ENCODE measurements at regions not wholly inside any gene's neighbourhood (a gene's known extent, or its start where the extent isn't known, plus 50 kb on each side); places are given as distances from the start of the nearest gene placed in this dataset.

DNA sequence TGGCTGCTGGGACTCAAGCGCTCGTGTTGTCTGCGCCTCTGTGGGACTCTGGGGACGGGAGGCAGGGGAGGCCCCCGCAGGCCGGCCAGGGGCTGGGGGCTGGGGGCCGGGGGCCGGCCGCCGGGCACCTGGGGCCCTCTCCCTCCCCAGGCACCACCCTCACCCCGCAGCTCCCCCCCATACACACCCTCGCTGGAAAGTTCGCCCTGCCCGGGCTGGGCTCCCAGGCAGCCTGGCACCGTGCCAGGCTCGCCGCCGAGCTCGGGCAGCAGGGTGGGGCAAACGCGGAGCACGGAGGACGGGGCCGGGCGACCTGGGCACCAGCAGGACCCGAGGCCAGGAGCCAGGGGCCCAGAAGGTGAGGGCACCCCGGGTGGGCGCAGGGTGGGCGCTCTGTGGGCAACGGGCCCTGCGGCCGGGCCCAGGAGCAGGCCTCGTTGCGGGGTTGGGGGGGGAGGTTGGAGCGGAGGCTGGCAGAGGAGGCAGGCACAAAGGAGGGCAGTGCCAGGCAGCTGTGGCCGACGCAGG lies 76.7 kb upstream of the WNT7B start:
- peak overlapping the region; percentile 94 for H3K27ac ChIP-seq (ENCODE audit: low read depth, low read length)
- no peaks in the 10 kb centered on the region for H3K27me3 ChIP-seq (ENCODE audit: control insufficient read depth in 5 of 5, insufficient read depth in 4 of 5, low read length in 5 of 5)
- H3K9ac ChIP-seq (ENCODE audit: low read length in 5 of 5): peak overlapping the region in 4 of 5 donors; percentile 82 to 87 (median 85)
- H3K36me3 ChIP-seq (ENCODE audit: control insufficient read depth in 5 of 5, insufficient read depth in 5 of 5, low read length in 5 of 5): peaks cover 0 to 16% (median 12%) of the 10 kb centered on the region in 5 donors
- peaks cover 17 to 86% (median 85%) of the 10 kb centered on the region in 5 donors for H3K4me1 ChIP-seq (ENCODE audit: control insufficient read depth in 5 of 5, insufficient read depth in 5 of 5, low read length in 5 of 5)
- H3K9me3 ChIP-seq (ENCODE audit: control insufficient read depth in 5 of 5, low read length in 5 of 5): no peaks in the 10 kb centered on the region
- H3K4me3 ChIP-seq (ENCODE audit: low read depth in 1 of 5, low read length in 5 of 5): peak overlapping the region in 4 of 5 donors; percentile 69 to 82 (median 78)

GRCh38 chr22:46054091-46055073 lies 77.4 kb upstream of the WNT7B start:
- peak overlapping the region; percentile 59 to 85 (median 82) for H3K9ac ChIP-seq (ENCODE audit: low read length in 5 of 5)
- peak overlapping the region; percentile 69 to 82 (median 77) for H3K4me3 ChIP-seq (ENCODE audit: low read depth in 1 of 5, low read length in 5 of 5)
- no peaks in the 10 kb centered on the region for H3K27me3 ChIP-seq (ENCODE audit: control insufficient read depth in 5 of 5, insufficient read depth in 4 of 5, low read length in 5 of 5)
- H3K4me1 ChIP-seq (ENCODE audit: control insufficient read depth in 5 of 5, insufficient read depth in 5 of 5, low read length in 5 of 5): peaks cover 17 to 90% (median 86%) of the 10 kb centered on the region in 5 donors
- H3K27ac ChIP-seq (ENCODE audit: low read depth, low read length): peak overlapping the region; percentile 98
- H3K36me3 ChIP-seq (ENCODE audit: control insufficient read depth in 5 of 5, insufficient read depth in 5 of 5, low read length in 5 of 5): peaks cover 0 to 16% (median 12%) of the 10 kb centered on the region in 5 donors
- no peaks in the 10 kb centered on the region for H3K9me3 ChIP-seq (ENCODE audit: control insufficient read depth in 5 of 5, low read length in 5 of 5)

DNA sequence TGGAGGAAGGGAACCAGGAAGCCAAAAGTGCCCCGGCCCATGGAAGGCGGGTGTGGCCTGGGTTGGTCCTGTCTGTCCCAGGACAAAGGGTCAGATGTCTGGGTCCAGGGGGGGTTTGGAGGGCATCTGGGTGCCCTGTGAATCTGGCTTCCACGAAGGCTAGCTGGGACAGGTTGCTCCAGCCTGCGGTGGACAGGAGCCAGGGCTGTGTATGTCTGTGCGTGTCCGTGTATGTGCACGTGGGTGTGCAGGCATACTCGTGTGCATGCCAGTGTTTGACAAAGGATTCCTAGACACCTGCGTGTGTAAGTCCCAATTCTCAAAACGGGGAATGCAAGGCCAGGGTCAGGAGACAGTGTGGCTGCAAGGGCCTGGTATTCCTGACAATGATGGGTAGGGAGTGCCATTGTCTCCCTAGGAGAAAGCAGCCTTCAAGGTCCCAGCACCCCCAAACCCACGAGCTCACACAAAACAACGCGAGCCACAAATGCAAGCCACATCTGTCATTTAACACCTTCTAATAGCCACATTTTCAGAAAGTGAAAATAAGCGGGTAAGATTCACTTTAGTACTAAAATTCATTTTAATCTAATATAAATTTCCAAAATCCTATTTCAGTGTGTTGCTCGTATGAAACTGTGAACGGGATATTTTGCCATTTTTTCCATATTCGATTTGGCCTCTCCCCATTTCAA lies 78.4 kb upstream of the WNT7B start:
- H3K27me3 ChIP-seq (ENCODE audit: control insufficient read depth in 5 of 5, insufficient read depth in 4 of 5, low read length in 5 of 5): no peaks in the 10 kb centered on the region
- no peaks in the 10 kb centered on the region for H3K9me3 ChIP-seq (ENCODE audit: control insufficient read depth in 5 of 5, low read length in 5 of 5)
- peak overlapping the region; percentile 98 for H3K27ac ChIP-seq (ENCODE audit: low read depth, low read length)
- peaks cover 17 to 87% (median 85%) of the 10 kb centered on the region in 5 donors for H3K4me1 ChIP-seq (ENCODE audit: control insufficient read depth in 5 of 5, insufficient read depth in 5 of 5, low read length in 5 of 5)
- peak overlapping the region; percentile 64 to 85 (median 77) for H3K9ac ChIP-seq (ENCODE audit: low read length in 5 of 5)
- H3K4me3 ChIP-seq (ENCODE audit: low read depth in 1 of 5, low read length in 5 of 5): peak overlapping the region; percentile 66 to 82 (median 77)
- peaks cover 0 to 10% (median 6%) of the 10 kb centered on the region in 5 donors for H3K36me3 ChIP-seq (ENCODE audit: control insufficient read depth in 5 of 5, insufficient read depth in 5 of 5, low read length in 5 of 5)

DNA sequence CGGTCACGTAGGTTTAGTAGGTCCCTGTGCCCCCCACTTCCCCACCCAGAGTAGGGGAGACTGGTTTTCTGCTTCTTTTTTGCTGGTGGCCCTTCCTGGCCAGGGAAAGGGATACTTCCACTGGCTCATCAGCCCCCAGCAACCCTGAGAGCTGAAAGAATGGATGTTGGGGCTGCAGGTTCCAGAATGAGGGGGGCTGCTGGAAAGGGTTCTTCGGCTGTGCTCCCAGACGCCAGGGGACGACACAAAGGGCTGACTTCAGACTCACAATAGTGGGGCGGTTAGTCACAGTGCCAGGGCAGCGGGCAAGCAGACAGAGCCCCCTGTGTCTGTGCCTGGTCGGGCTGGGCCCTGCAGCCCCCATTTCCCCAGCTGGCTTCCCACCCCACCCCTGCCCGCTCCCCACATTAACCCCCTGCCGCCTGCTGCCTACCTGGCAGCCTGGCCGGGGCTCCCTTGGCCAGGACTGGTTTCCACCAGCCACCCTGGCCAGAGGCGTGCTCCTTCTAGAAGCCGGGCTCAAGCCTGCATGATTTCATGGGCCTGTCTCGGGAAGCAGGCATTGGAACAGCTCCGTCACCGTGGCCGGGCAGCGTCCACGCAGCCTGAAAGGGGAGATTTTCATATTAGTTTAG lies 79.1 kb upstream of the WNT7B start:
- peak overlapping the region; percentile 40 to 77 (median 66) for H3K4me3 ChIP-seq (ENCODE audit: low read depth in 1 of 5, low read length in 5 of 5)
- peak overlapping the region; percentile 98 for H3K27ac ChIP-seq (ENCODE audit: low read depth, low read length)
- H3K36me3 ChIP-seq (ENCODE audit: control insufficient read depth in 5 of 5, insufficient read depth in 5 of 5, low read length in 5 of 5): peaks cover 0 to 6% (median 3%) of the 10 kb centered on the region in 5 donors
- H3K27me3 ChIP-seq (ENCODE audit: control insufficient read depth in 5 of 5, insufficient read depth in 4 of 5, low read length in 5 of 5): no peaks in the 10 kb centered on the region
- no peaks in the 10 kb centered on the region for H3K9me3 ChIP-seq (ENCODE audit: control insufficient read depth in 5 of 5, low read length in 5 of 5)
- peaks cover 17 to 86% (median 78%) of the 10 kb centered on the region in 5 donors for H3K4me1 ChIP-seq (ENCODE audit: control insufficient read depth in 5 of 5, insufficient read depth in 5 of 5, low read length in 5 of 5)
- peak overlapping the region; percentile 62 to 85 (median 66) for H3K9ac ChIP-seq (ENCODE audit: low read length in 5 of 5)

DNA sequence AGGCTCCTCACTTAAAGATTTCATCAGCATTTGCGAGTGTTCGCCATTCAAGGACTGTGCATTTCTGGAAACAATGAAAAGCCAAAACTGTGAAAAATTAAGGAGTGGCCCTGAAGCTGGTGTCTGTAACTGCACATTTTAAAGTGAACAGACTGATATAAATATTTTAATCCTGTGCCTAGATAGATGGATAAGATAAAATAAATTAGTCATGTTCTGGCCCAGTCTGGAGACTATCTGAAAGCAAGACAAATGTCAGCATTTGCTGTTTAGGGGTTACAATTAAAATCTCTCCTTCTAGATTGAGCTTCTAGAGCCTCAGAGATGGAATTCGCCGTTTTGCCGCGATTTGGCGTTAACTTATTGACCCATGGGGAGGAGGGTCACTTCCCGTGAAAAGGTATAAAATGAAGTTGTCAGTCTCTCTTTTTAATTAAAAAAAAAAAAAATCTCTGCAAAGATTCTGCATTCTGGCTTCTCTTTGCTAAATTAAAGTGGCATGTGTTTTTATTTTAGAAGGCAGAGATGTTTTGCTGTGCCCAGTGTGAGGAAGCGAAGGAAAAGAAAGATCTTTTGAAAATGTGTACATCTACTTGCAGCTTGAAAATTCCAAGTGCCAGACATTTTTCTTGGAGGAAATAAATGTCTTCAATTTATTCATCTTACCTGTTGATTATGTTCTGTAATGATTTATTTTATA lies 79.7 kb upstream of the WNT7B start:
- peaks cover 14 to 80% (median 72%) of the 10 kb centered on the region in 5 donors for H3K4me1 ChIP-seq (ENCODE audit: control insufficient read depth in 5 of 5, insufficient read depth in 5 of 5, low read length in 5 of 5)
- H3K27ac ChIP-seq (ENCODE audit: low read depth, low read length): peak overlapping the region; percentile 98
- no peaks in the 10 kb centered on the region for H3K36me3 ChIP-seq (ENCODE audit: control insufficient read depth in 5 of 5, insufficient read depth in 5 of 5, low read length in 5 of 5)
- no peaks in the 10 kb centered on the region for H3K9me3 ChIP-seq (ENCODE audit: control insufficient read depth in 5 of 5, low read length in 5 of 5)
- H3K9ac ChIP-seq (ENCODE audit: low read length in 5 of 5): peak overlapping the region; percentile 62 to 85 (median 71)
- no peaks in the 10 kb centered on the region for H3K27me3 ChIP-seq (ENCODE audit: control insufficient read depth in 5 of 5, insufficient read depth in 4 of 5, low read length in 5 of 5)
- peak overlapping the region; percentile 40 to 77 (median 53) for H3K4me3 ChIP-seq (ENCODE audit: low read depth in 1 of 5, low read length in 5 of 5)

GRCh38 chr22:46057246-46058090 lies 80.5 kb upstream of the WNT7B start:
- Histone ChIP-seq H3K27ac (ENCODE audit: low read depth, low read length) (peak overlapping the region; percentile 98), H3K4me1 (ENCODE audit: control insufficient read depth in 5 of 5, insufficient read depth in 5 of 5, low read length in 5 of 5) (peaks cover 13 to 75% (median 70%) of the 10 kb centered on the region in 5 donors), H3K9me3 (ENCODE audit: control insufficient read depth in 5 of 5, low read length in 5 of 5) (no peaks in the 10 kb centered on the region), H3K9ac (ENCODE audit: low read length in 5 of 5) (peak overlapping the region; percentile 31 to 85 (median 71)), H3K27me3 (ENCODE audit: control insufficient read depth in 5 of 5, insufficient read depth in 4 of 5, low read length in 5 of 5) (no peaks in the 10 kb centered on the region), H3K36me3 (ENCODE audit: control insufficient read depth in 5 of 5, insufficient read depth in 5 of 5, low read length in 5 of 5) (peaks cover 0 to 5% (median 0%) of the 10 kb centered on the region in 5 donors), H3K4me3 (ENCODE audit: low read depth in 1 of 5, low read length in 5 of 5) (peak overlapping the region; percentile 20 to 66 (median 49))

DNA sequence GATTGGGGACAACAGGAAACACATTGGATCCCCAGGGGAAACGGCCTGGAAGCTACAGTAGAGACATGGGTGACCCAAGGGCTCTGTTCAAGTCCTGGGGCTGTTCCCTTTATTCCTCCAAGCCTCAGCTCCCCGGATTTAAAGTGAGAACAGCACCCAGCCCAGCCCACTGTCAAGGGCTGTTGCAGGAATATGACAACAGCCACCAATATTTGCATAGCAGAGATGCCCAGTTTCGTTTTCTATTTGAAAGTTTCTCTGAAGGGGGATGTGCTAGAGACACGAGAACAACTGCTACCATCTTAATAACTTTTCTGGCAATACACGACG lies 81.1 kb upstream of the WNT7B start:
- Histone ChIP-seq H3K27ac (ENCODE audit: low read depth, low read length) (peak overlapping the region; percentile 98), H3K36me3 (ENCODE audit: control insufficient read depth in 5 of 5, insufficient read depth in 5 of 5, low read length in 5 of 5) (peaks cover 0 to 5% (median 0%) of the 10 kb centered on the region in 5 donors), H3K9ac (ENCODE audit: low read length in 5 of 5) (peak overlapping the region; percentile 31 to 85 (median 59)), H3K4me1 (ENCODE audit: control insufficient read depth in 5 of 5, insufficient read depth in 5 of 5, low read length in 5 of 5) (peaks cover 9 to 75% (median 70%) of the 10 kb centered on the region in 5 donors), H3K4me3 (ENCODE audit: low read depth in 1 of 5, low read length in 5 of 5) (peak overlapping the region; percentile 20 to 66 (median 49)), H3K27me3 (ENCODE audit: control insufficient read depth in 5 of 5, insufficient read depth in 4 of 5, low read length in 5 of 5) (no peaks in the 10 kb centered on the region), H3K9me3 (ENCODE audit: control insufficient read depth in 5 of 5, low read length in 5 of 5) (no peaks in the 10 kb centered on the region)

DNA sequence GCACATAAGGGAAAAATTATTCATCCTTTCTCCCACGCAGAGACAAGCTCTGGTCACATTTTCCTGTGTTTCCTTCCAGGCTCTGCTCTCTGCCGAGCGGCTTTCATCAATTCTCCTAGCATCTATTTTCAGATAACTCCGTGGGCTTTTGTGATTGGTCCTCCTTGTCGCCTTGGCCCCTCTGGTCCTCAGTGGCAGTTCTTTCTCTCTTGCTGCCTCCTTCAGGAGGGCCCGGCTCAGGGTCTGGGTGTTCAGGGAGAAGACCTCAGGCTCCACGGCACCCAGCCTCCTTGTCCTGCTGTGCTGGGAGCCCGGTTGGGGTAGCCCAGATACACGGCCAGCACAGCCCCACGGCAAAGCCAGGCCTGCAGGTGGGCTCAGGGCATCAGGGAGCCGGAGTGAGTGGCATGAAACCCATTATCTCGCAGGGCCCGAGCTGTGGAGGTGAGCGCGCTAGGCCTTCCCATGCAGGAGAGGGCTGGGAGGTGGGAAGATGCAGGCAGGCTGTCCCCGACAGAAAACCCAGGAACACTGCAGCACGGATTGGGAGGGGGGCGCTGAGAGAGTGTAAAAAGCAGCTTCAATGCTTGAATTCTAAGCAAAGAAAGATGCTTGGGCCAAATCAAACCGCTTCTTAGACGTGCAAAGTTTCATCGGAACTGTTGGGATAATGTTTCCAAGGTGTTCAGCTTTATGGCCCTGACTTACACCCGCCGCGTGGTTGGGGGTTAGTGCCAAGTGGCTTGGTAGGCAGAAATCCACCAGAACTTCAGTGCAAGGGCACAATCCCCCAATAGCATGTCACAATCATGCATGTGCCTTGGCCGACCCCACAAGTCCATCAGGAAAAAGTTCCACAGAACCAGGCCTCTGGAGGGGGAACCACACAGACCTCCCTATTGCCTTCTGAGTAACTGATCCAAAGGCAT lies 81.9 kb upstream of the WNT7B start:
- Histone ChIP-seq H3K27ac (ENCODE audit: low read depth, low read length) (peak overlapping the region; percentile 98), H3K36me3 (ENCODE audit: control insufficient read depth in 5 of 5, insufficient read depth in 5 of 5, low read length in 5 of 5) (peaks cover 0 to 5% (median 0%) of the 10 kb centered on the region in 5 donors), H3K4me3 (ENCODE audit: low read depth in 1 of 5, low read length in 5 of 5) (peak overlapping the region; percentile 39 to 66 (median 49)), H3K9me3 (ENCODE audit: control insufficient read depth in 5 of 5, low read length in 5 of 5) (no peaks in the 10 kb centered on the region), H3K27me3 (ENCODE audit: control insufficient read depth in 5 of 5, insufficient read depth in 4 of 5, low read length in 5 of 5) (no peaks in the 10 kb centered on the region), H3K9ac (ENCODE audit: low read length in 5 of 5) (peak overlapping the region; percentile 31 to 85 (median 50)), H3K4me1 (ENCODE audit: control insufficient read depth in 5 of 5, insufficient read depth in 5 of 5, low read length in 5 of 5) (peaks cover 14 to 81% (median 74%) of the 10 kb centered on the region in 5 donors)

Measured in subcutaneous abdominal adipose tissue (tissue), 5 donors.